HEK293 (cell line): ENCODE measurements at regions not wholly inside any gene's neighbourhood (a gene's known extent, or its start where the extent isn't known, plus 50 kb on each side); places are given as distances from the start of the nearest gene placed in this dataset.
"Not testable (repeated sequence)": the region's sequence is repeated elsewhere in the genome, so short reads cannot be mapped to it uniquely, and the experiment has no call there.

Experiments used
- SCRT2 ChIP-seq: fragments of 450-650 bp; formaldehyde crosslinking; IDR thresholded peaks from 2 replicates; pipeline ENCODE4 v1.5.1; 2016; ENCODE audit warnings: missing biosample characterization, missing genetic modification characterization
- ZIC2 ChIP-seq: fragments of 450-650 bp; formaldehyde crosslinking; IDR thresholded peaks from 2 replicates; pipeline ENCODE4 v1.5.1; 2016; ENCODE audit warnings: missing biosample characterization, missing genetic modification characterization
- ZNF274 ChIP-seq, 2 experiments: fragments of 200-500 bp in 1 of 2; fragments of 450-650 bp in 1 of 2; sonication (Bioruptor generic) in 1 of 2; formaldehyde crosslinking in 1 of 2; IDR thresholded peaks; 2 replicates each; pipeline versions ENCODE4 v1.5.1 to v1.6.1; 2014 to 2016; ENCODE audit warnings: borderline replicate concordance in 1 of 2, inconsistent platforms in 1 of 2, low read length in 1 of 2, missing biosample characterization in 1 of 2, missing genetic modification characterization in 1 of 2
- ZNF37A ChIP-seq: fragments of 450-650 bp; IDR thresholded peaks from 2 replicates; pipeline ENCODE4 v1.5.1; 2018; ENCODE audit warnings: missing biosample characterization, missing genetic modification characterization
- ZNF394 ChIP-seq: fragments of 450-650 bp; formaldehyde crosslinking; IDR thresholded peaks from 2 replicates; pipeline ENCODE4 v1.5.1; 2016; ENCODE audit warnings: missing biosample characterization, missing genetic modification characterization, mild to moderate bottlenecking, moderate library complexity, borderline replicate concordance
- ZNF433 ChIP-seq: fragments of 450-650 bp; formaldehyde crosslinking; IDR thresholded peaks from 2 replicates; pipeline ENCODE4 v1.5.1; 2016; ENCODE audit warnings: missing biosample characterization, missing genetic modification characterization, low read depth
- TF ChIP-seq, protein P1 (sequence below): fragments of 450-650 bp; formaldehyde crosslinking; IDR thresholded peaks from 2 replicates; pipeline ENCODE4 v1.5.1; 2017; ENCODE audit warnings: missing biosample characterization, missing genetic modification characterization
- TF ChIP-seq, protein P2 (sequence below): fragments of 450-650 bp; formaldehyde crosslinking; IDR thresholded peaks from 2 replicates; pipeline ENCODE4 v1.5.1; 2016; ENCODE audit warnings: missing biosample characterization, missing genetic modification characterization
- TF ChIP-seq, protein P3 (sequence below): fragments of 450-650 bp; formaldehyde crosslinking; IDR thresholded peaks from 2 replicates; pipeline ENCODE4 v1.5.1; 2016; ENCODE audit warnings: missing biosample characterization, missing genetic modification characterization

DNA sequence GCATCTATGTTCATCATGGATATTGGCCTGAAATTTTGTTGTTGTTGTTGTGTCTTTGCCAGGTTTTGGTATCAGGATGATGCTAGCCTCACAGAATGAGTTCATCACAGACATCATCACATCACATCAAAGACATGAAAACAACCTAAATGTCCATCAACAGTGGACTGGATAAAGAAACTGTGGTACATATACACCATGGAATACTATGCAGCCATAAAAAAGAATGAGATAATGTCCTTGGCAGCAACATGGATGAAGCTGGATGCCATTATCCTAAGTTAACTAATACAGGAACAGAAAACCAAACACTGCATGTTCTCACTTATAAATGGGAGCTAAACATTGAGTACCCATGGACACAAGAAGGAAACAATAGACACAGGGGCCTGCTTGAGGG lies 85.7 kb upstream of the MAPRE2 start:
- TF ChIP-seq, protein P1, sequence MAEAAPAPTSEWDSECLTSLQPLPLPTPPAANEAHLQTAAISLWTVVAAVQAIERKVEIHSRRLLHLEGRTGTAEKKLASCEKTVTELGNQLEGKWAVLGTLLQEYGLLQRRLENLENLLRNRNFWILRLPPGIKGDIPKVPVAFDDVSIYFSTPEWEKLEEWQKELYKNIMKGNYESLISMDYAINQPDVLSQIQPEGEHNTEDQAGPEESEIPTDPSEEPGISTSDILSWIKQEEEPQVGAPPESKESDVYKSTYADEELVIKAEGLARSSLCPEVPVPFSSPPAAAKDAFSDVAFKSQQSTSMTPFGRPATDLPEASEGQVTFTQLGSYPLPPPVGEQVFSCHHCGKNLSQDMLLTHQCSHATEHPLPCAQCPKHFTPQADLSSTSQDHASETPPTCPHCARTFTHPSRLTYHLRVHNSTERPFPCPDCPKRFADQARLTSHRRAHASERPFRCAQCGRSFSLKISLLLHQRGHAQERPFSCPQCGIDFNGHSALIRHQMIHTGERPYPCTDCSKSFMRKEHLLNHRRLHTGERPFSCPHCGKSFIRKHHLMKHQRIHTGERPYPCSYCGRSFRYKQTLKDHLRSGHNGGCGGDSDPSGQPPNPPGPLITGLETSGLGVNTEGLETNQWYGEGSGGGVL (tag by site-specific recombination) = not testable (repeated sequence)
- TF ChIP-seq, protein P2, sequence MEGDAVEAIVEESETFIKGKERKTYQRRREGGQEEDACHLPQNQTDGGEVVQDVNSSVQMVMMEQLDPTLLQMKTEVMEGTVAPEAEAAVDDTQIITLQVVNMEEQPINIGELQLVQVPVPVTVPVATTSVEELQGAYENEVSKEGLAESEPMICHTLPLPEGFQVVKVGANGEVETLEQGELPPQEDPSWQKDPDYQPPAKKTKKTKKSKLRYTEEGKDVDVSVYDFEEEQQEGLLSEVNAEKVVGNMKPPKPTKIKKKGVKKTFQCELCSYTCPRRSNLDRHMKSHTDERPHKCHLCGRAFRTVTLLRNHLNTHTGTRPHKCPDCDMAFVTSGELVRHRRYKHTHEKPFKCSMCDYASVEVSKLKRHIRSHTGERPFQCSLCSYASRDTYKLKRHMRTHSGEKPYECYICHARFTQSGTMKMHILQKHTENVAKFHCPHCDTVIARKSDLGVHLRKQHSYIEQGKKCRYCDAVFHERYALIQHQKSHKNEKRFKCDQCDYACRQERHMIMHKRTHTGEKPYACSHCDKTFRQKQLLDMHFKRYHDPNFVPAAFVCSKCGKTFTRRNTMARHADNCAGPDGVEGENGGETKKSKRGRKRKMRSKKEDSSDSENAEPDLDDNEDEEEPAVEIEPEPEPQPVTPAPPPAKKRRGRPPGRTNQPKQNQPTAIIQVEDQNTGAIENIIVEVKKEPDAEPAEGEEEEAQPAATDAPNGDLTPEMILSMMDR (tag by site-specific recombination) = not testable (repeated sequence)
- TF ChIP-seq ZNF274 (IDR thresholded peaks at IDR 0.05; ENCODE audit: low read length); ZNF274 (tag by site-specific recombination; IDR thresholded peaks at IDR 0.05; ENCODE audit: borderline replicate concordance); ZNF394 (tag by site-specific recombination); SCRT2 (tag by site-specific recombination); ZNF37A (tag by site-specific recombination); ZNF433; ZIC2: not testable (repeated sequence)
- TF ChIP-seq, protein P3, sequence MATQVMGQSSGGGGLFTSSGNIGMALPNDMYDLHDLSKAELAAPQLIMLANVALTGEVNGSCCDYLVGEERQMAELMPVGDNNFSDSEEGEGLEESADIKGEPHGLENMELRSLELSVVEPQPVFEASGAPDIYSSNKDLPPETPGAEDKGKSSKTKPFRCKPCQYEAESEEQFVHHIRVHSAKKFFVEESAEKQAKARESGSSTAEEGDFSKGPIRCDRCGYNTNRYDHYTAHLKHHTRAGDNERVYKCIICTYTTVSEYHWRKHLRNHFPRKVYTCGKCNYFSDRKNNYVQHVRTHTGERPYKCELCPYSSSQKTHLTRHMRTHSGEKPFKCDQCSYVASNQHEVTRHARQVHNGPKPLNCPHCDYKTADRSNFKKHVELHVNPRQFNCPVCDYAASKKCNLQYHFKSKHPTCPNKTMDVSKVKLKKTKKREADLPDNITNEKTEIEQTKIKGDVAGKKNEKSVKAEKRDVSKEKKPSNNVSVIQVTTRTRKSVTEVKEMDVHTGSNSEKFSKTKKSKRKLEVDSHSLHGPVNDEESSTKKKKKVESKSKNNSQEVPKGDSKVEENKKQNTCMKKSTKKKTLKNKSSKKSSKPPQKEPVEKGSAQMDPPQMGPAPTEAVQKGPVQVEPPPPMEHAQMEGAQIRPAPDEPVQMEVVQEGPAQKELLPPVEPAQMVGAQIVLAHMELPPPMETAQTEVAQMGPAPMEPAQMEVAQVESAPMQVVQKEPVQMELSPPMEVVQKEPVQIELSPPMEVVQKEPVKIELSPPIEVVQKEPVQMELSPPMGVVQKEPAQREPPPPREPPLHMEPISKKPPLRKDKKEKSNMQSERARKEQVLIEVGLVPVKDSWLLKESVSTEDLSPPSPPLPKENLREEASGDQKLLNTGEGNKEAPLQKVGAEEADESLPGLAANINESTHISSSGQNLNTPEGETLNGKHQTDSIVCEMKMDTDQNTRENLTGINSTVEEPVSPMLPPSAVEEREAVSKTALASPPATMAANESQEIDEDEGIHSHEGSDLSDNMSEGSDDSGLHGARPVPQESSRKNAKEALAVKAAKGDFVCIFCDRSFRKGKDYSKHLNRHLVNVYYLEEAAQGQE (tag by site-specific recombination) = not testable (repeated sequence)
